Globus pallidus (tissue), 1 donor: ENCODE measurements at regions not wholly inside any gene's neighbourhood (a gene's known extent, or its start where the extent isn't known, plus 50 kb on each side); places are given as distances from the start of the nearest gene placed in this dataset.
A peak's percentile ranks its signal among the peaks of the same experiment; 100 is the strongest.

Source experiments
- DNase-seq: peaks from one replicate; pipeline ENCODE4 v3.0.0-alpha.2; 2015; ENCODE audit warnings: low spot score

GRCh38 chr4:145427991-145428390 lies 53.7 kb upstream of the SMAD1 start:
- no peak for DNase-seq

- no peak for DNase-seq
These were observed 54.4 kb upstream of the SMAD1 start for GRCh38 chr4:145427221-145427620.

GRCh38 chr4:145423017-145423708 lies 58.5 kb upstream of the SMAD1 start:
- no peak for DNase-seq

DNA sequence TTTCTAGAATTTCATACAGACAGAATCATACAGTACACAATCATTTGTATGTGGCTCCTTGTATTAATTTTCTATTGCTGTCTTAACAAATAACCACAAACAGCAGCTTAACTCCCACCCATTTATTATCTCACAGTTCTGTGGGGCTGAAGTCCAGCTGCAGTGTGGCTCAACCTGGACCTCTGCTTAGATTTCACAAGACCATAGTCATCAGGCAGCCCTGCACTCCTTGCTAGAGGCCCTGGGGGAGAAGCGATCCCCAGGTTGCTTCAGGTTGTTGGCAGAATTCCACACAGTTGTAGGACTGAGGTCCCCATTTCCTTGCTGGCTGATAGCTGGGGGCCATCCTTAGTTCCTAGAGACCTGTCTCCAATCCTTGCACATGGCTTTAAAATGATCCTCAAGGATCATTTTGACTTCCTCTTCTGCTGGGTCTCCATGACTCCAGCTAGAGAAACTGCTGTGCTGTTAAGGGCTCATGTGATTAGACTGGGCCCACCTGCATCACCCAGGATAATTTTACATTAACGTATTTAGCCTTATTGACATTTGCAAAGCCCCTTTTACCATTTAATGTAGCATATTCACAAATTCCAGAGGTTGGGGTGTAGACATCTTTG lies 60.9 kb upstream of the SMAD1 start:
- DNase-seq = no peak

DNA sequence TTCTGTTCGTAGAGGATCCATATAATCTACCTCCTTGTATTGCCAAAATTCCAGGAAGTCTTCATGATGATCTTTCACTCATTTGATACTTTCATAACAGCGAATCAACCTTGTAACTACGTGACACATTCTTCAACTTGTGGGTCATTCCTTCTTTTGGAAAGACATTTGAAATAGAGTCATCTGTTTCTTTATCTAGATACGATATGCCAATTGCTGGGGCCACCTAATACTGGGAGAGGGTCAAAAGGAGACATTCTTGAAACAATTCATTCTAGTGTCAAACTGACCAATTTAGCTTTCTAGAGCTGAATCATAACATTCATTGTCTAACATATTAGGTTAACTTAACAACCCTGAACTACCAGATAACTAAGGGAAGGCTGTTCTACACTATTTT lies 62.9 kb upstream of the SMAD1 start:
- DNase-seq = no peak

- no peak for DNase-seq
These were observed 64.1 kb upstream of the SMAD1 start for GRCh38 chr4:145417348-145418130.

GRCh38 chr4:145414841-145415240 lies 66.8 kb upstream of the SMAD1 start:
- DNase-seq = no peak

GRCh38 chr4:145414226-145414625 lies 67.4 kb upstream of the SMAD1 start:
- no peak for DNase-seq

- DNase-seq = no peak
These were observed 74.7 kb upstream of the SMAD1 start for GRCh38 chr4:145406970-145407369.

DNA sequence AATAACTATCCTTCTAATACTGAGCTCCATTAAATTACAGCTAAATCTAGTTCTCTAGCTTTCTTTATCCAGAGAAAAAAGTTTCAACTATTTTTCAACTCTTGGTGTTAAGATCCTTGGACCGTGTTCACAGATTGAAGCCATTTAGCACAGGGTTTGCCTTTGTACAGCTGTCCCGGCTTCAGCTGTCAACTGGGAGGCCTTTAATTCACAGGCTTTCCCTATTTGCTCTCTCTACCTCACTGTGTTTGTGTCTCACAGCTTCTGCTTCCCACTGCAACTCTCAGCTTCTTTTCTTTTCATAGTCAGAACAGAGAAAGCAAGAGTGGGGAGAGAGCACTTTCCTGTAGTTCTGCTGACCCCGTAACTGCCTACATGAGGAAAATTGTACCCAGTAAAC lies 76.9 kb upstream of the SMAD1 start:
- no peak for DNase-seq

DNA sequence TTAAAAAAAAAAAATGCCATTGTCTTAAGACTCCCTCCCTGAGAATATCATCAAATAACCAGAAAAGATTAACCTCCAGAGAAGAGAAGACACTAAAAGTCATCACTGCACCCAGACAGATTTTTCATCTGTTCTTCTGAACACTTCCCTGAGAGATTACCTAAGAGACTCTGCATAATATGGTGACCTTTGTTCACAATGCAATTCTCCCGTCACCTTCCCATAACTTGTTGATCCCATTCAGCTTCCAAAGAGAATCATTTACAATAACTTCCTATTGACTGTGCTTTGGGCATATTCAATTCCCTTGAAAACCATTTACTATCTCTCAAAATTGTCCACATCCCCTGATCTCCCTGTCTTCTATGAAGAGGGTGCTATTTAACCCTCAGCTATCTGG lies 85.1 kb upstream of the SMAD1 start:
- no peak for DNase-seq

DNA sequence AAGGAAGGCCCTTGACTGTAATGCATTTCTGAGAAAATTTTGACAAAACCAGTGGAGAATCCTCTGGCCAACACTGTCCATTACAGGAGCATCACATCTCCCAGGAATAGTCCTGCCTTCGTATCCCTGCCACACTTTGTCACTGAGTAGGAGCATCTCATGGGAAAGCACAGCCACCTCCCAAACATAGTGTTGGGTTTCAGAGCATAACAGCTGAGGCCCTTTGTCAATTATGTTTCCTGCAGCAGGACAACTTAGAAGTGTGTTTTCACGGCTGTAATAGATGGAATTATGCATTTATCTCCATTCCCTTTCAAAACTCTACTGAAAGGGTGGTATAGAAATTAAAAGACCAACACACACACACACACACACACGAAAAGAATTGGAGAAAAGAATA lies 91.1 kb upstream of the SMAD1 start:
- DNase-seq = no peak

DNA sequence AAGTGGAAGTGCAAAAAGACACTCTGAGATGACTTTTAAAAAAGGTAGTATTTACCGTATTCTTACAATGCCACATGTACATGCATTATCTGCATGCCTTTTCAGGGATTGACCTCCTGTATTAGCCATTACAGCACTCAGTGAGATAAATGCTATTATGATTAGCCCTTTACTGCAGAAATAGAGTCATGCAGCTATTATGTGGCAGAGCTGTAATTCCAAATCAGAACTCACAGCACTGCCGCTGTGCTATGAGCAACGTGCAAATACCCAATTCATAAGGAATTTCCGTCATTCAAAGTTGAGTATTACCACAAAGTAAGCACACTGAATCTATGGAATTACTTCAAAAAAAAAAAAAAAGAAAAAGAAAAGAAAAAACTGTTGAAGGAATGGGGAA lies 92.1 kb upstream of the SMAD1 start:
- no peak for DNase-seq

DNA sequence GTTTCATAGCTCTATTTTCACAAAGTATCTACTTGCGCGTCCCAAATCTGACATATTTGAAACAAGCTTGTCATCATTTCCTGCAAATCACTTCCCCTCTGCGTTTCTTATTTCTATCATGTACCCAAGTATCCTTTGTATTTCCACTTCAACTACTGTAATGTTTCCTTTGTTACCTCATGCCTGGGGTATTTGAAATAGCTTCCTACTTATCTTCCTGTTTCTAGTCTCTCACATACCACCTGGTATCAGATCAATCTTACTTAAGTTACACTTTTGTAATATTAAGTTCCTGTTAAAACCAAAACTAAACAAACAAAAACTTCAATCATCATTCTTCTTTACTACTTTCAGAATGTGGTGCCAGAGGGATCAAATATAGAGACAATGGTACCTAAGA lies 93.6 kb upstream of the SMAD1 start:
- DNase-seq = no peak

DNA sequence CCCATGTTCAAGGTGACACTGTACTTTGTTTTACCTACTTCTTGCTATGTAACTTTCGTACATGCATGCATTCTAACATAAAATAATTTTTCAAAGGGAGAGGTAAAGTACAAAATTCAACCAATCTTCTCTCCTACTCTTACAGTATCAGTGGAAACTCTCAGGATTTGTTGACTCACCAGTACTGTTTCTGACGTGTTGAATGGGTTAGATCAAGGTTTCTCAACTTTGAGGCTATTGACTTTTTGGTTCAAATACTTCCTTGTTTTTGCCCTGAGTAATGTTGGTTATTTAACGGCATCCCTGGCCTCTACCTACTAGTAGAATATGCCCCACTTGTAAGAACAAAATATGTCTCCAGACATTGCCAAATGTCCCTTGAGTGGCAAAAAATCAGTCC lies 94.6 kb upstream of the SMAD1 start:
- DNase-seq = no peak

DNA sequence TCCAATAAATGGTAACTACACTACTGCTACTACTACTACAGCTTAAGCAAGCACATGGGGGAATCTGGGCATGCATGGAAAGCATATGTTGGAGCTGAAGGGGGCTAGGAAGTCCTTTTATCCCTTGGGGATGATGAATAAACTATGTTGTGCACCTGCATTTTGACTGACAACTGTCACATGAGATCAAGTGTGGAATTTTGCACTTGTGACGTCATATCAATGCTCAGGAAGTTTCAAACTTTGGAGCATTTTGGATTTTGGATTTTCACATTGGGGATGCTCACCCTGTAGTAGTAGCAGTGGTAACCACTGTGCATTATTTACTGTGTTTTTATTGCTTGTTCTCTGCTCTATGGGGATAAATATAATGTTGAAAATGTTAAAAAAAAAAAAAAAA lies 100.5 kb upstream of the SMAD1 start:
- DNase-seq = no peak

GRCh38 chr4:145380123-145380522 lies 101.5 kb upstream of the SMAD1 start:
- DNase-seq = no peak

GRCh38 chr4:145375416-145375815 lies 106.2 kb upstream of the SMAD1 start:
- no peak for DNase-seq

DNA sequence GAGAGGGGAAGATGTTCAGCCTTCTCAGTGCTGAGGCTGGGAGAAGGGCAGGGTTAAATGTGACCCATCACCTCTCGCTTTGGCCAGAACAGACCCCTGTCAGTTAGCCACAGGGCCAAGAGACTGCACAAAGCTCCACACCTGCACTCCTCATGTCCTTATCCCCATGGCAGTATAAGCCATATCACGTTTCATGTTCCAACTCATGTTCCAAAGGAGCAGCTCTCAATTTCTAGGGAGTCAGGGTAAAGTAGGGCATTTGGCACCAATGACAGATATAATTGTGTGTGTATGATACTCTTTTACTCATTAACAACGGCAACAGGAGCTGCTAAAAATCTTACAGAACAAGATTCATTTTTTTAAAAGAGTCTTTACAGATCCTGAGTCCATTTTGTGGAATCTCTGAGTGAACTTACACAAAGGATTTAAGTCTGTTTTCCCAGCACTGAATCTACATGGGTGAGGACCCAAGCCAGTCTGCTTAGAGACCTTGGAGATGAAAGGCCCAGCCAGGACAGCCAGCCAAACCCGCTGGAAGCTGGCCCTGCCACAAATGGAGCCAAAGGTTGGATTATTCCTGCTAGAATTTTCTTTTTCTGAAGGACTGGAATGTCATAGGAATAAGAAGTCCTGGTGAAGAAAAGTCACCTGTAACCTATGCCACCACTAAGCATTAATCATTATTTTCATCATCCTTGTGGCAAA lies 129.1 kb upstream of the SMAD1 start:
- DNase-seq = peak; percentile 58

DNA sequence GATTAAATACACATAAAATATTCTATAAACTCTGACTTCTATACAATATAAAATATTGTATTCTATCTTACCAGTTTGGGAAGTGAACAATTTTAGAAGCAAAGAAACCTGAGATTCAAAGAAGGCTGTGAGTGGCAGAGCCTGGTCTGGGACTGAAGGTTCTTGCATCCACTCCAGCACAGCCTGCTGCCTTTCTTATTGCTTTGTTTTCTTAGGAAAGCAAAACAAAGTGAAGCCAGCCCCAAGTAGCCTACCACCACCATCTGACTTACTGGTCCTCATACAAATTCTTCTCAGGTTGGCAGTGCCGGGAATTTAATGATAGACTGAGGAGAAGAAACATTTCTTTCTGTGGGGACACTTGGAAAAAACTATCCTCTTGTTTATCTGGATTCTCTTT lies 129.7 kb upstream of the SMAD1 start:
- peak; percentile 46 for DNase-seq

GRCh38 chr4:145351162-145351561 lies 130.5 kb upstream of the SMAD1 start:
- no peak for DNase-seq

DNA sequence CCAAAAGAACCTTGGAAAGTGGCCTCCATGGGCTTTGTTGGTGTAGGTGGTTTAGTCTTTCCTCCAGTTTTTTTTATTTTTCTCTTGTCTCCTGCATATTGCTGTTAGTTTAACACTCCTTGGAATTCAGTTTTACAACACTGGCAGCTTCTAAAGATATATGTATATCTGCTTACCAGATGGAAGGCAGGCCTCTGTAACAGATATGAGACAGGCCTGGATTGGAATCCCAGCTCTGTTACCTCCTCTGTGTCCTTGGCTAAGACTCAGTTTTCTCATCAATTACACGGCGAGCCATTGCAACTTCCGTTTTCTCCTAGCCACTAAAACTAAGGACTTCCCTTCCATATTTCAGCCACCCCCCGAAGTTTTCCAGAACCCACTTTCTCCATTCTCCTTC lies 133.4 kb upstream of the SMAD1 start:
- DNase-seq = no peak

DNA sequence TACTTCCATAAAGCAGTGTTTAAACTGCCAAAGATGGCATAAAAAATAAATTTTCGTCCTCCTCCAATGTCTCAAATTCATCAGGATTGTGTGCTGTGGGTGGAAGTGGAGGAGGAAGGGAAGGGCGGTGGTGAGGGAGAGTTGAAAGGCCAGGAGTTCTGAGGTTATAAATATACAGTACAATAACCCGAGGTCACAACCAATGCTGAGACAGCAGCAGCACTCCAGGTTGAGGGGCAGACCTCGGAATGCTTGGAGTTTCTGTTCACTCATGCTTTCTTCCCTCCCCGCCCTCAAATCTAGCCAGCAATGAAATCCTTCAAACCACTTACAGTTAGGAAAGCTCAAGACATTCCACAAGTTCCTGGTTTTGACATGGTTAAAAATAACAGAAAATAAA lies 134.0 kb upstream of the SMAD1 start:
- no peak for DNase-seq
